IgD-negative memory B cell (primary cell): ENCODE measurements at regions not wholly inside any gene's neighbourhood (a gene's known extent, or its start where the extent isn't known, plus 50 kb on each side); places are given as distances from the start of the nearest gene placed in this dataset.

Experiments used
- H3K27ac Mint-ChIP-seq, 3 donors: one replicate each; pipeline ENCODE4 v1.8.0; 2020 to 2022; ENCODE audit warnings: mild to moderate bottlenecking in 3 of 3, mixed read lengths in 3 of 3, moderate library complexity in 1 of 3
- H3K27me3 Mint-ChIP-seq: one replicate; pipeline ENCODE4 v1.8.0; 2021; ENCODE audit warnings: mixed read lengths
- H3K36me3 Mint-ChIP-seq: one replicate; pipeline ENCODE4 v1.8.0; 2020; ENCODE audit warnings: mild to moderate bottlenecking, mixed read lengths
- H3K4me1 Mint-ChIP-seq, 3 donors: one replicate each; pipeline ENCODE4 v1.8.0; 2020 to 2022; ENCODE audit warnings: mixed read lengths in 3 of 3, mild to moderate bottlenecking in 1 of 3
- H3K4me3 Mint-ChIP-seq, 4 donors: one replicate each; pipeline ENCODE4 v1.8.0; 2020 to 2022; ENCODE audit warnings: mild to moderate bottlenecking in 4 of 4, mixed read lengths in 4 of 4, moderate library complexity in 3 of 4
- H3K9me3 Mint-ChIP-seq, 3 donors: one replicate each; pipeline ENCODE4 v1.8.0; 2020 to 2021; ENCODE audit warnings: mixed read lengths in 3 of 3, mild to moderate bottlenecking in 1 of 3

- Mint-ChIP-seq H3K27ac (no peak overlapping the region), H3K9me3 (peaks cover 5 to 22% (median 11%) of the 10 kb centered on the region in 3 donors), H3K4me3 (no peak overlapping the region), H3K36me3 (no peaks in the 10 kb centered on the region), H3K4me1 (no peaks in the 10 kb centered on the region), H3K27me3 (peaks cover 6% of the 10 kb centered on the region)
Measured at GRCh38 chr1:177817937-177818875, 151.7 kb downstream of the SEC16B start.

- Mint-ChIP-seq H3K4me1 (no peaks in the 10 kb centered on the region), H3K27ac (no peak overlapping the region), H3K9me3 (peaks cover 7 to 12% (median 10%) of the 10 kb centered on the region in 3 donors), H3K27me3 (no peaks in the 10 kb centered on the region), H3K4me3 (no peak overlapping the region), H3K36me3 (no peaks in the 10 kb centered on the region)
Measured at GRCh38 chr1:177812650-177813049, 157.2 kb downstream of the SEC16B start.

GRCh38 chr1:177812144-177812543 lies 157.7 kb downstream of the SEC16B start:
- H3K4me1 Mint-ChIP-seq: no peaks in the 10 kb centered on the region
- H3K36me3 Mint-ChIP-seq: no peaks in the 10 kb centered on the region
- H3K27ac Mint-ChIP-seq: no peak overlapping the region
- peaks cover 7 to 10% (median 10%) of the 10 kb centered on the region in 3 donors for H3K9me3 Mint-ChIP-seq
- H3K4me3 Mint-ChIP-seq: no peak overlapping the region
- H3K27me3 Mint-ChIP-seq: no peaks in the 10 kb centered on the region

GRCh38 chr1:177811429-177811828 lies 158.4 kb downstream of the SEC16B start:
- H3K36me3 Mint-ChIP-seq: no peaks in the 10 kb centered on the region
- peaks cover 4 to 10% (median 4%) of the 10 kb centered on the region in 3 donors for H3K9me3 Mint-ChIP-seq
- H3K4me3 Mint-ChIP-seq: no peak overlapping the region
- no peaks in the 10 kb centered on the region for H3K27me3 Mint-ChIP-seq
- no peak overlapping the region for H3K27ac Mint-ChIP-seq
- H3K4me1 Mint-ChIP-seq: no peaks in the 10 kb centered on the region

GRCh38 chr1:177809819-177810218 lies 160.0 kb downstream of the SEC16B start:
- Mint-ChIP-seq H3K9me3 (peaks cover 0 to 5% (median 2%) of the 10 kb centered on the region in 3 donors), H3K27me3 (peaks cover 2% of the 10 kb centered on the region), H3K4me3 (no peak overlapping the region), H3K36me3 (no peaks in the 10 kb centered on the region), H3K27ac (no peak overlapping the region), H3K4me1 (no peaks in the 10 kb centered on the region)

- H3K4me1 Mint-ChIP-seq: no peaks in the 10 kb centered on the region
- peak overlapping the region in 1 of 3 donors; percentile 9 for H3K27ac Mint-ChIP-seq
- no peak overlapping the region for H3K4me3 Mint-ChIP-seq
- H3K27me3 Mint-ChIP-seq: peaks cover 4% of the 10 kb centered on the region
- H3K9me3 Mint-ChIP-seq: peaks cover 0 to 5% (median 5%) of the 10 kb centered on the region in 3 donors
- no peaks in the 10 kb centered on the region for H3K36me3 Mint-ChIP-seq
Measured at GRCh38 chr1:177802304-177802703, 167.6 kb downstream of the SEC16B start.

- H3K36me3 Mint-ChIP-seq: no peaks in the 10 kb centered on the region
- H3K27me3 Mint-ChIP-seq: peaks cover 8% of the 10 kb centered on the region
- H3K4me3 Mint-ChIP-seq: no peak overlapping the region
- H3K4me1 Mint-ChIP-seq: no peaks in the 10 kb centered on the region
- peaks cover 0 to 5% (median 5%) of the 10 kb centered on the region in 3 donors for H3K9me3 Mint-ChIP-seq
- H3K27ac Mint-ChIP-seq: no peak overlapping the region
Measured at GRCh38 chr1:177801790-177802189, 168.1 kb downstream of the SEC16B start.

GRCh38 chr1:177800400-177801088 lies 169.3 kb downstream of the SEC16B start:
- Mint-ChIP-seq H3K27me3 (peaks cover 6% of the 10 kb centered on the region), H3K4me3 (no peak overlapping the region), H3K4me1 (no peaks in the 10 kb centered on the region), H3K36me3 (no peaks in the 10 kb centered on the region), H3K27ac (no peak overlapping the region), H3K9me3 (peaks cover 0 to 5% (median 5%) of the 10 kb centered on the region in 3 donors)

DNA sequence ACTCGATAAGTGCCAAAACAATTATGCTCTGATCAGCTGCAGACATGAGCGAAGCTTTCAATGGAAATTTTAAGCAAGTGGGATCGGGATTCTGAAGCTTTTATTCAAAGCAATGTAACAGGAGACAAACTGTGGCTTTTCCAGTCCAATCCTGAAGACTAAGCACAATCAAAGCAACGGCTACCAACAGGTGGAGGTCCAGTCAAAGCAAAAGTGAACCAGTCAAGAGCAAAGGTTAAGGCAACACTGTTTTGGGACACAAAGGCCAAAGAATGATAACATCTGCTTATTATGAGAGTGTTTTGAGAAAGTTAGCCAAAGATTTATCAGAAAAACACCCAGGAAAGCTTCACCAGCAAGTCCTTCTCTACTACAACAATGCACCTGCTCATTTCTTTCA lies 170.1 kb downstream of the SEC16B start:
- peaks cover 6% of the 10 kb centered on the region for H3K27me3 Mint-ChIP-seq
- no peaks in the 10 kb centered on the region for H3K36me3 Mint-ChIP-seq
- H3K9me3 Mint-ChIP-seq: peaks cover 0 to 5% (median 3%) of the 10 kb centered on the region in 3 donors
- no peak overlapping the region for H3K27ac Mint-ChIP-seq
- H3K4me3 Mint-ChIP-seq: no peak overlapping the region
- H3K4me1 Mint-ChIP-seq: no peaks in the 10 kb centered on the region

- Mint-ChIP-seq H3K4me3 (no peak overlapping the region), H3K27me3 (peaks cover 6% of the 10 kb centered on the region), H3K27ac (no peak overlapping the region), H3K36me3 (no peaks in the 10 kb centered on the region), H3K9me3 (peaks cover 0 to 3% (median under 1%) of the 10 kb centered on the region in 3 donors), H3K4me1 (no peaks in the 10 kb centered on the region)
Measured at GRCh38 chr1:177798614-177799013, 171.2 kb downstream of the SEC16B start.

DNA sequence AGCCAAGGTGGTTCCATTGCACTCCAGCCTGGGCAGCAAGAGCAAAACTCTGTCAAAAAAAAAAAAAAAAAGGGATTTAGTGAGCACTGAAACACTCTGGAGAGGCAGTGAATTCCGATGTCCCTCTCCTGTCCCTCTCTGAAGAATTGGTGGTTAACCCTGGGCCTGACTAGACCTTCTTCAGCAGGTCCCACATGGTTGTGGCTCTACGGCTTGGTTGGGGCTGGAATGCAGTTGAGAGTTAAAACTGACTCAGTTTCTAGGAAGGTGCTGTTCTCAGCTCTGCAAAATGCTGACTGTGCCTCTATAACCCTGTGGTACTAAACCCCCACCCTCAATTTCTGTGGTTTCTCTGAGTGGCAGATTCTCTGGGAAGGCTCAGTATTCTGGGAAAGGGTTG lies 173.3 kb downstream of the SEC16B start:
- H3K4me3 Mint-ChIP-seq: no peak overlapping the region
- no peak overlapping the region for H3K27ac Mint-ChIP-seq
- peaks cover 9% of the 10 kb centered on the region for H3K27me3 Mint-ChIP-seq
- no peaks in the 10 kb centered on the region for H3K36me3 Mint-ChIP-seq
- no peaks in the 10 kb centered on the region for H3K4me1 Mint-ChIP-seq
- peaks cover 0 to 6% (median 0%) of the 10 kb centered on the region in 3 donors for H3K9me3 Mint-ChIP-seq

DNA sequence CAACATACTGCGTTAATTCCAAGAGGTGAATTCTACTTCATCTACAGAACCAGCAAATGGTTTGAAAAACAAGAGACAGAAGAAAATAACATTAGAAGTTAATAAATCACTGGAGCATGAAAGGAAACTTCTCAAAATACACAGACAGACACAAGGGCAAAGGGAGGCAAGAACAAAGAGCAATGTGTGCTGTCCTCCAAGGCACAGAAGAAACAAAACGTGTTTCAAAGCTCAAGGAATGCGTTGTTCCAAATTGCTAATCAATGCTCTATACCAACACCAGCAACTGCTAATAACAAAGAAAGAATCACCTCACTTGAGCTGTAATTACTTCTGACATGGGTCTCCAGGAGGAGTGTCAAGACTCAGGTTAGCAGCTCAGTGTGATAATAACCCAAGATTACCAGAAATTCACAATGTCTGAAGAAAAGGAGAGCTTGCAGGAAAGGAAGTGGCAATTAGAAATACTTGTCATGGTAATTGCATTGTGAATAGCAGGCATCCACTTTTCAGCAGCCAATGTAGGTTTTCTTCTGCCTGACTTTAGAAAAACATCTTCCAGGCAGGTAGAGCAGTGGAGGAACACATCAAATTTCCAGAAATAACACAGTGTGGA lies 175.4 kb downstream of the SEC16B start:
- Mint-ChIP-seq H3K4me1 (no peaks in the 10 kb centered on the region), H3K27me3 (peaks cover 7% of the 10 kb centered on the region), H3K4me3 (no peak overlapping the region)

DNA sequence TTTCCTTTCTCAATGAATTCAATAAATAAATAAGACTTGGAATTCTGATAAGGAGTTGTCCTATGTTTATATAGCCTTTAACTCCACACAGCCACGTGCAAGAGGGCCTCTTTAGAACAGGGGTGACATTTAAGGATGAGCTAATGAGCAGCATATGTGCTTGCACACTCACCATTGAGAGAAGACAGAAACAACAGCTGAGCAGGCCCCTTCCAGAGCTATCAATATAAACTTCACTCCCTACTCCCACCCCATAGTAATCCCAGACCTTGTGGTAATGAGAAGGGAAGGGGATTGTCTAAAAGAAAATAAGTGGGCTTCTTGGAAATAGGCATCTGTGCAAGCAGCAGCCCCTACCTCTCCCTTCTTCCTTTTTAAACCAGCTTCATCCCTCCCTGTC lies 176.0 kb downstream of the SEC16B start:
- Mint-ChIP-seq H3K4me1 (no peaks in the 10 kb centered on the region), H3K27me3 (peaks cover 7% of the 10 kb centered on the region), H3K4me3 (no peak overlapping the region), H3K36me3 (no peaks in the 10 kb centered on the region), H3K9me3 (peaks cover 0 to 6% (median 0%) of the 10 kb centered on the region in 3 donors), H3K27ac (no peak overlapping the region)

More for the DNA sequence above, 175.4 kb downstream of the SEC16B start:
- no peaks in the 10 kb centered on the region for H3K36me3 Mint-ChIP-seq
- peaks cover 0 to 6% (median 0%) of the 10 kb centered on the region in 3 donors for H3K9me3 Mint-ChIP-seq
- H3K27ac Mint-ChIP-seq: no peak overlapping the region

DNA sequence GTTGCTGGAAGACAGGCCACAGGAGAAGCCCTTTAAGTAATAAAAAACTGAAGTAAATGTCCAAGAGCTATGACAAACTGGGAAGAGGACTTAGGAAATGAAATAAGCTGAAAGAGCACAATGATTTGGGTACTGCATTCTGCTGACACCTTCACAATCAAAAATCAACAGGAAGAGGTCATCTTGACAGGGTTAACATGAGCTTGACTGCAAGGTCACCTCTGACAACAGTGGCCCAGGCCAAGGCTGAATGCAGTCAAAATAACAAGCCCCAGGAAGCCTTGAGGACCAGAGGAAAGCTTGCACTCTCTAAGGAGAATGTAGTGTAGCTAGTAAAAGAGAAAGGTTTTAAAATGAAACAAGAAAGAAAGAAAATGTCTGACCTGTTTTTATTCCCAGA lies 179.3 kb downstream of the SEC16B start:
- Mint-ChIP-seq H3K4me3 (no peak overlapping the region), H3K4me1 (no peaks in the 10 kb centered on the region), H3K27me3 (peaks cover 9% of the 10 kb centered on the region), H3K36me3 (no peaks in the 10 kb centered on the region), H3K27ac (no peak overlapping the region), H3K9me3 (peaks cover 0 to 6% (median 0%) of the 10 kb centered on the region in 3 donors)

- Mint-ChIP-seq H3K4me1 (no peaks in the 10 kb centered on the region), H3K36me3 (no peaks in the 10 kb centered on the region), H3K9me3 (peaks cover 0 to 6% (median 0%) of the 10 kb centered on the region in 3 donors), H3K27me3 (peaks cover 9% of the 10 kb centered on the region), H3K4me3 (no peak overlapping the region), H3K27ac (no peak overlapping the region)
Measured at GRCh38 chr1:177789956-177790355, 179.9 kb downstream of the SEC16B start.
